NCI-H82 treated with DMSO at 0.1 percent for 48 hours (cell line): ENCODE measurements at regions not wholly inside any gene's neighbourhood (a gene's known extent, or its start where the extent isn't known, plus 50 kb on each side); places are given as distances from the start of the nearest gene placed in this dataset.
"Not testable (repeated sequence)": the region's sequence is repeated elsewhere in the genome, so short reads cannot be mapped to it uniquely, and the experiment has no call there.

Experiments
- DNase-seq: peaks from one replicate; lab custom pipeline; 2025; ENCODE audit not compliant: unreplicated experiment; lab: John Stamatoyannopoulos, UW

DNA sequence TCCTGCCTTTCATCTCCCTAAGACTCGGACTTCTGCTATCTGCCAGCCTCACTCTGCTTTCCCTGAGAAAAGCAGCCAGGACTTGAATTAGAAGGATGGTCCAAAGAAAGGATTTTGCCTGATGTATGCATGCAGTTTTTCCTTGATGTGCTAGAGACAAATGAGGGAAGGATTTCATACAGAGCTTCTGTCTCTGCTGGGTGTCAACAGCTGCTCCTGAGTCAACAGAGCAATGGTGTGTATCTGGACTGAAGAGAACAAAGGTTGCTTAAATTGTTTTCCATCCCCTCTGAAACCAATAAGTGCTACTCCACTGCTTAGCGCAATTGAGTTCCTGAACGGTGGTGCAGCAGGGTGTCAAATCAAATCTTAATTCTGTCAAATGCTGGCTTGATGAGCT lies 680.6 kb upstream of the C16orf82 start:
- DNase-seq = no peak

GRCh38 chr16:26391833-26392232 lies 674.9 kb upstream of the C16orf82 start:
- DNase-seq = peak; percentile 7

DNA sequence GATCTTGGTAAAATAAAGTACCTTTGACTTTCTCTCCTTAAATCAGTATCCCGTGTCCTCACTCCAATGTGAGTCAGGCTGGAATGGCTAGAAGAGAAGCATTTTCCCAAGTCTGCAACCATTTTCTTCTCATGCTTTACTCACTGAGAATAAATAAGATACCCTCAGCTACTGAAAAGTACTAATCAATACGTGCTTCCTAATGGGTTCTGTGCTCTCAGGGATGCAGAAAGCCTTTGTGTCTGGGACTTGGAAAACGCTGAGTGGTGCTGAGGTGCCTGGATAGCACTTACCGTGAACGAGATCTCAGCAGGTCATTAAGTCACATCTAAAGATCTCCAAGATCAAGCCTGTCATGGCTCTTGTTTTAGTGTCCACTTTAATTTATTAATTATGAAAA lies 672.3 kb upstream of the C16orf82 start:
- no peak for DNase-seq

DNA sequence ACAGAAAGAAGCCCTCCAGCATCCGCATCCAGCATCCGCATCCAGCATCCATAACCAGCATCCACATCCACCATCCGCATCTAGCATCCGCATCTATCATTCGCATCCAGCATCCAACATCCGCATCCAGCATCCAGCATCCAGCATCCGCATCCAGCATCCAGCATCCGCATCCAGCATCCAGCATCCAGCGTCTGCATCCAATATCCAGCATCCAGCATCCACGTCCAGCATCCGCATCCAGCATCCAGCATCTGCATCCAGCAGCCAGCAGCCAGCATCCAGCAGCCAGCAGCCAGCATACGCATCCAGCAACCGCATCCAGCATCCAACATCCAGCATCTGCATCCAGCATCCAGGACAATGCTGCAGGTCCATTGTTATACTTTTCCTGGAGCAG lies 671.0 kb upstream of the C16orf82 start:
- no peak for DNase-seq

DNA sequence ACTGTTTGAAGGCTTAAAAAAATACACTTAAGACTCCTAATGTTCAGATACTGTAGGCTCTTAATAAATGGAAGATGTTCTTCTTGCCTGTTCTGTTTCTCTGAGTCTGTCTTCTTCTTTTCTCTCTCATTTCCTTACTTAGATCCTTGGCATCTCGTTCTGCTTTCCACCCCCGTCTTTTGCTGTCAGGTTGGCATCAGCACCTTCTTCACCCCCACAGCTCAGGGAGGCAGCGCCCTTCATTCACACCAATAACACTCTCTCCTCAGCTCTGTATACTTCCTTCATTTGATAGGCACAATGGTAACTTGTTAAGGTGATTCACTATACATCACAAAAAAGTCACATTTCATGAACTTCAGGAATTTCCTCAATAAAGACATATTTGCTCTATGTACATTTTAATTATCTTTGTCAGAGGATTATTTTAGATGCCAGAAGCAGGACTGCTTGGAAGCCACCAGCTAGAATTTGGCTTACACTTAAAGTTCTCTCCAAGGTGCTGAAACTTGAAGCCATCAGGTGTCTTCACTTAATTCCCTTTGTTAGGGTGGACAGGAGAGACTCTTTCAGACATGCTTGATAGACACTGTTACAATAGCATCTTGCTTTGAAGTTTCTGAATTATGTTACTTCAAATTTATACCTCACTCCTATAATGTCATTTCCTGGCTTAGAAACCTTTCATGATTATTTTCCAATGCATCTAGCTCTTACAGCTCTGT lies 670.1 kb upstream of the C16orf82 start:
- DNase-seq = no peak

DNA sequence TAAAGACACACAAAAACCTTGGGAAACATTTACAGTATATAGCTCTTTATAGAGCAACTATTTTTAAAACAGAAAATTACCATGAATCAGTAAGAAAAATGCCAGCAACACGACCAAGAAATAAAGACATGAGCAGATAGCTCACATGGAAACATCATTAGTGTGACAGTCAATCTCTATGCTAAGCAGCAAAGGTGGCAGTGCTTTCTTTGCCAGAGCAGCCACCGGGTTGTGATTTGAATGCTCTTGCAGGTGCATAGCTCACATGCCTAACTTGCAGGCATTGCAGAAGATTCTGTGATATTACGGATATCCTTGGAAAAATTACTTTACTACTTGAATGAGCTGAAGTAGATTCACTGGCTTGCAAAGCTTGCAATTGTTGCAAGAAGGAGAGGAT lies 652.9 kb upstream of the C16orf82 start:
- DNase-seq = no peak

- DNase-seq = not testable (repeated sequence)
Measured at GRCh38 chr16:26419458-26419857, 647.3 kb upstream of the C16orf82 start.

GRCh38 chr16:26430618-26431017 lies 636.1 kb upstream of the C16orf82 start:
- DNase-seq = no peak

- no peak for DNase-seq
Measured at GRCh38 chr16:26433807-26434206, 632.9 kb upstream of the C16orf82 start.

DNA sequence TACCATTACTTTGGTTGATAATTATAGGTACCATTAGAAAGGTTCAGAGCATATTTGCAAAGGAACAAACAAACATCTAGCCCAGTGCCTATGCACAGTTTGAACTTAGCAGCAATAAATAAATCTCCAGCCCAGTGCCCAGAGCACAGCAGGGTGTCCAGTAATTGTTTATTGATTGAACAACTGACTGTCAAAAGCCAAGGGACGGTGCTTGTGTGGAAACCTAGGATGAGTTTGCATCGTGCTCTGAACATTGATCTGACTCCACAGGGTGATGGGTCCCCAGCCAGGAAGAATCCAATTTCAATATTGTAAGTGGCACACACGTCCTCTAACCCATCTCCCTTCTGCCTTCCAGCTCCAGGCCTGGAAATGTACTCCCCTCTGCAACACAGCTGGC lies 625.5 kb upstream of the C16orf82 start:
- no peak for DNase-seq

DNA sequence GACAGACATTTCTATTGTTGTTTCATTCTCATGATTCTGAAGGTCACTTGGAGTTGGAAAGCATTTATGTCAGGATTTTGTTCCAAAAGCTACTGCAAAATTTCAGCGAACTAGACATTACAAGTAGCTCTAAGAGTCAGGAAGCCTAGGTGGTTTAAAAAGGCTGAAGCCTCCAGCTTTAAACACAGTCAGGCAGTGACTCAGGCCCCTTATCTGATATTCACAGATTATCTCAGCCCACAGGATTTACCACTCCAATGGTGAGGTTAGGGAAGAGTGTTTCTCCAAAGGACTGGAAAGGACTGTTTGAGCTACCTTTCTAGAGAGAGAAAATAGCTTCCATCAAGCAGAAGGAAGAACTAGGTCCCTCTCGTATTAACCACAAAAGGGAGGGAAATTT lies 624.4 kb upstream of the C16orf82 start:
- no peak for DNase-seq

DNA sequence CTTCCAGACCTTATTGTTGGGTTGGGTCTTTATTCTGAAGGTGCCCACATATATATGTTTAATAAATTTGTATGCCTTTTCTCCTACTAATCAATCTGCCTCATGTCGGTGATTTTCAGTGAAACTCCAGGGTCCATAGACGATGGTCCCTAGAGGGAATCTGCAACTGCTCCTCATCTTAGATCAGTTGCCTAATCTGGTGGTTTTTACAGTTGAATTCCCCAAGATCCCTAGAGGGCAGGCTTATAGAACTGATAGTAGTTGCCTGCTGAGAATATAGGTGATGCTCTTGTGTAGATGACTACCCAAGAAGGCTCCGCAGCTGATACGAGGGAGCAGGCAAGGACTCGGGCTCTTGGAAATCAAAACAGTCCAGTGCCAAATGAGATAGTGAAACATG lies 619.2 kb upstream of the C16orf82 start:
- DNase-seq = no peak

DNA sequence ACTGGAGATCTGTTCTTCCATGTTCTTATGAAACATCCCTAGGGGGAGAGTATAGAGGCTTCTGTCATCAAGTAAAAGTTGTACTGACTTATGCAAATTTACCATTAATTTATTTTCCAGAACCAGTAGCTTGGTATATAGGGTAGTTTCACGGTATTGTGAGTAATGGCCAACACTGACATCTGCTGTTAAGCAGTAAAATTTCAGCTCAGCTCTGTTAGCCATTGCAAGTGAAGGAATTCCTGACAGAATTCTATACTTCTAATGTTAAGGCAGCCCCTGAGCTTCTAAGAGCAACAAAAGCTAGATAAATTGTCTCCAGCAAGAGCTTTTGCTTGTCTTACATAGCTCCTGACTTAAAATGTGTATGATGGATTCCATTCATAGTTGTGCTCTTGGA lies 613.5 kb upstream of the C16orf82 start:
- no peak for DNase-seq

GRCh38 chr16:26454102-26454501 lies 612.6 kb upstream of the C16orf82 start:
- DNase-seq = no peak

DNA sequence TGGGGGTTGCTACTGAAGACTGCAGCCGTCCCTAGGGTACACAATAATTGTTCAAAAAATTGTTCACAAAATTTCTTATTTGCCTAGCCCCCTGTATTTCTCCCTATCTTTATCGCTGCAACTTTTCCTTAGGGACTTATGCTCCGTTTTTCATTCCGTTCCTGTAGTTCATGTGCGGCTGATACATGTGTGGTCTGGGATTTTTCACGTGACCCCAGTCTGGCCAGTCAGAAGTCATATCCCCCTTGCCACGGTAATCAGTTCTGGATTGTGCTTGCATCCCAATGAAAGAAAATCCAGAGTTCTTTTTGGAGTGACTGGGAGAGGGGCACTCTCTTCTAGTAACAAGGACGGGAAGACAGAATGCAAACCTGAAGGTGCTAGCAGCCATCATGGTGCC lies 610.7 kb upstream of the C16orf82 start:
- no peak for DNase-seq

DNA sequence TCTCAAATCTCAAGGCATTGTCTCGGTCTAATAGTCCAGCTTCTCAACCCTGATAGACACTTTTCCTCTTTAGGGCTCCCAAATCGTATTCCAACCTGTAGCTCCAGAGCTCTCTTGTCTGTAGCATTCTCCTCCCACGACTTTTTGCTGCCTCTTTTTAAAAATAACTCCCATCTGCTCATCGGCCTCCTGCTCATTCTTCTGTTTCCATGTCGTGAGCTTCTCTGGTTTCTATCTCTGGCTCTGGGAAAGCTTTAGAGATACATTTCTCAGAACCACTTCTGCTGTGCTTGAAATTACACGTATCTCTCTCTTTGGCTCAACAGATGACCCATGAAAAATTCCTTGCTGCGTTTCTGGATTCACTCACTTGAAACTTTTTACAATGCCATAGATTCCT lies 609.6 kb upstream of the C16orf82 start:
- DNase-seq = no peak

- DNase-seq = no peak
Measured at GRCh38 chr16:26457882-26458281, 608.8 kb upstream of the C16orf82 start.

- no peak for DNase-seq
Measured at GRCh38 chr16:26464576-26465266, 602.0 kb upstream of the C16orf82 start.

DNA sequence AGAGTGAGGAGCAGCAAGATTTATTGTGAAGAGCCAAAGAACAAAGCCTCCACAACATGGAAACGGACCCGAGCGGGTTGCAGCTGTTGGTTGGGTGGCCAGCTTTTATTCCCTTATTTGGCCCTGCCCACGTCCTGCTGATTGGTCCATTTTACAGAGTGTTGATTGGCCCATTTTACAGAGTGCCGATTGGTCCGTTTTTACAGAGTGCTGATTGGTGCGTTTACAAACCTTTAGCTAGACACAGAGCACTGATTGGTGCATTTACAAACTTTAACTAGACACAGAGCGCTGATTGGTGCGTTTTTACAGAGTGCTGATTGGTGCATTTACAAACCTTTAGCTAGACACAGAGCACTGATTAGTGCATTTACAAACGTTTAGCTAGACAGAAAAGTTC lies 592.3 kb upstream of the C16orf82 start:
- not testable (repeated sequence) for DNase-seq

DNA sequence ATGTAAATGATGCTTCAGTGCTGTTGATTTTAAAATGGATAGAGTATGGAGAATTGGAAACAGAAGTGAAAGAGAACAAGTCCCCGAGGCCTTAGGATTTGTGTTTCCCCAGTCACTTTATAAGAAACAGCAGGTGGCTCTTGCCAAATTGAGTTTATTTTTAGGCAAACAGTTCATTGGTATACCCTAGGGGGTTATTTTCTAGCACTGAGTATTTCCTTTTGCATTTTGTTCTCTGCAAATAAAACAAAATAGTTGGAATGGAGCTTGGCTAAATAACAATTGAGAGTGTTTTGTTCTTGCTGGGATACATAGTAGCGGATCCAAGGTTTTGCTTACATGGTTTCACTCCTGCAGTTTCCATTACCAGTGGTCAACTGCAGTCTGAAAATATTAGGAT lies 591.1 kb upstream of the C16orf82 start:
- no peak for DNase-seq

GRCh38 chr16:26491101-26491670 lies 575.5 kb upstream of the C16orf82 start:
- DNase-seq = no peak

- DNase-seq = no peak
Measured at GRCh38 chr16:26491962-26492361, 574.8 kb upstream of the C16orf82 start.
